Activated gamma-delta T cell treated with Interleukin-2 at 50 U/mL for 16 hours (primary cell): ENCODE measurements at regions not wholly inside any gene's neighbourhood (a gene's known extent, or its start where the extent isn't known, plus 50 kb on each side); places are given as distances from the start of the nearest gene placed in this dataset.

ENCODE experiments used
- DNase-seq: peaks from one replicate; pipeline ENCODE4 v3.0.0-alpha.2; 2020

GRCh38 chr6:11633741-11634509 lies 96.4 kb downstream of the TMEM170B start:
- DNase-seq, result no peak

GRCh38 chr6:11634948-11635347 lies 97.4 kb downstream of the TMEM170B start:
- no peak for DNase-seq

GRCh38 chr6:11636121-11636520 lies 98.6 kb downstream of the TMEM170B start:
- DNase-seq, result no peak

GRCh38 chr6:11637266-11637665 lies 99.7 kb downstream of the TMEM170B start:
- no peak for DNase-seq

GRCh38 chr6:11639376-11640235 lies 102.1 kb downstream of the TMEM170B start:
- DNase-seq, result no peak

GRCh38 chr6:11640486-11640885 lies 102.9 kb downstream of the TMEM170B start:
- no peak for DNase-seq

- no peak for DNase-seq
Observed at GRCh38 chr6:11644071-11644470, 106.5 kb downstream of the TMEM170B start.

- no peak for DNase-seq
Observed at GRCh38 chr6:11644601-11645000, 107.1 kb downstream of the TMEM170B start.

- DNase-seq, result no peak
Observed at GRCh38 chr6:11645016-11645415, 107.5 kb downstream of the TMEM170B start.

GRCh38 chr6:11648436-11648775 lies 110.9 kb downstream of the TMEM170B start:
- no peak for DNase-seq

GRCh38 chr6:11648889-11649288 lies 111.3 kb downstream of the TMEM170B start:
- DNase-seq, result no peak

GRCh38 chr6:11650025-11650696 lies 112.6 kb downstream of the TMEM170B start:
- no peak for DNase-seq

GRCh38 chr6:11650711-11651110 lies 113.2 kb downstream of the TMEM170B start:
- no peak for DNase-seq

- DNase-seq, result peak; percentile 24
Observed at GRCh38 chr6:11653028-11653583, 115.6 kb downstream of the TMEM170B start.

- DNase-seq, result no peak
Observed at GRCh38 chr6:11654876-11655275, 117.3 kb downstream of the TMEM170B start.

GRCh38 chr6:11656491-11656890 lies 118.9 kb downstream of the TMEM170B start:
- DNase-seq, result no peak

- DNase-seq, result no peak
Observed at GRCh38 chr6:11659757-11660156, 118.8 kb downstream of the ADTRP start.

GRCh38 chr6:11662323-11662722 lies 116.3 kb downstream of the ADTRP start:
- DNase-seq, result no peak

- DNase-seq, result no peak
Observed at GRCh38 chr6:11663519-11663918, 115.1 kb downstream of the ADTRP start.
